ENCODE measurements at regions not wholly inside any gene's neighbourhood (a gene's known extent, or its start where the extent isn't known, plus 50 kb on each side); places are given as distances from the start of the nearest gene placed in this dataset. TPM values are rescaled to one million over a fixed set of nuclear protein-coding genes. Genes with fewer than 3 reads are reported as not detected.

DNA sequence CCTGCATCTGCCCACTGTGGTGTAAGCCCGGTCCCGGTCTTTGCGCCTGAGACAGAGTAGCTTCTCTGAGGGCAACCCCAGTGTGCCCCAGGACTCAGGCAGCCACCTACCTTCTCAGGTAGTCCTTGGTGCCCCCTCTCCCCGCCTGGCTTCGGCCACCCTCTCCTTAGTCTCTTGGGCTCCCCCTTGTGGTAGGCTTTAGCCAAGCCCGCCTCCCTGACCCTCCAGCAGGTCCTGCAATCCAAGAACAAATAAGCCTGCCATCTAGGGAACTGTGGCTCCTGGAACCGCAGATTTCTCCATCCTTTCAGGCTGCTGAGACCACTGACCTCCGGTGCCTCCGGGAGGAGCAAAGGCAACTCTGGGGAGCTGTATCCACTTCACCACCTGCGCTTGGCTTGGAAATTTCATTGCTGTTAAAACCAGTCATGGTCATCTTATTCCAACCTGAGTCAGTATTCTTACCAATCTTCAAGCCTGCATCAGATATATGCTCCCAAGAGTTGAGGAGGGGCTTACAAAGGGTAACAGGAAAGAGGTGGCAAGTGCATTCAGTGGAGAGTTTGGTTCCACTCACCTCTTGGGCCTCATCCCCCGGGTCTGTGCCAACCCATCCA lies 52.8 kb upstream of the TENM4 start:
- peak; percentile 17 to 38 for DNase-seq (ENCODE audit: low read depth in 1 of 2, low spot score in 1 of 2)
- Histone ChIP-seq H3K4me3 (replicated peaks; ENCODE audit: insufficient read depth, low read length) (no peak overlapping the region), H3K27me3 (ENCODE audit: insufficient read depth, poor library complexity, severe bottlenecking) (no peaks in the 10 kb centered on the region), H3K27ac (replicated peaks) (no peak overlapping the region)
- TF ChIP-seq, protein P1, sequence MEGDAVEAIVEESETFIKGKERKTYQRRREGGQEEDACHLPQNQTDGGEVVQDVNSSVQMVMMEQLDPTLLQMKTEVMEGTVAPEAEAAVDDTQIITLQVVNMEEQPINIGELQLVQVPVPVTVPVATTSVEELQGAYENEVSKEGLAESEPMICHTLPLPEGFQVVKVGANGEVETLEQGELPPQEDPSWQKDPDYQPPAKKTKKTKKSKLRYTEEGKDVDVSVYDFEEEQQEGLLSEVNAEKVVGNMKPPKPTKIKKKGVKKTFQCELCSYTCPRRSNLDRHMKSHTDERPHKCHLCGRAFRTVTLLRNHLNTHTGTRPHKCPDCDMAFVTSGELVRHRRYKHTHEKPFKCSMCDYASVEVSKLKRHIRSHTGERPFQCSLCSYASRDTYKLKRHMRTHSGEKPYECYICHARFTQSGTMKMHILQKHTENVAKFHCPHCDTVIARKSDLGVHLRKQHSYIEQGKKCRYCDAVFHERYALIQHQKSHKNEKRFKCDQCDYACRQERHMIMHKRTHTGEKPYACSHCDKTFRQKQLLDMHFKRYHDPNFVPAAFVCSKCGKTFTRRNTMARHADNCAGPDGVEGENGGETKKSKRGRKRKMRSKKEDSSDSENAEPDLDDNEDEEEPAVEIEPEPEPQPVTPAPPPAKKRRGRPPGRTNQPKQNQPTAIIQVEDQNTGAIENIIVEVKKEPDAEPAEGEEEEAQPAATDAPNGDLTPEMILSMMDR (IDR thresholded peaks at IDR 0.05; ENCODE audit: insufficient read depth, low read length) = peak; percentile 73
- TF ChIP-seq GABPA (IDR thresholded peaks at IDR 0.05; ENCODE audit: low read depth) = no peak

DNA sequence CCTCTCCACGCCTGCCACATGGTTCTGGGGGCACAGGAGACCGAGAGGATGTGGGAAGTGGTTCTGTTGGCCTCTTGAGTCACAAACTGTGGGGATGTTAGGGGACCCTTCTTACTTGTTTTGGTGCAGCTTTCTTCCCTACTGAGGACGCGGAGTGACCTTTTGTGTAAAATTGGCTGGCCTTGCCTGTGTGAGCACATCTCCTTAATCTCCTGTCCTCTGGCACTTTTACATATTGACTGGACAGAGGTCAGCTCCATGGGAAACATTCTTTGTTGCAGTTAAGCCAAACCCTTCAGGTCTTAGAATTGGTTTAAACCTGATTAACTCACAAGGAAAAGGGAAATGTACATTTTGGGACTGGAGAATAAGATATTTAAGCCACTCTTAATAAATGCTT lies 51.2 kb upstream of the TENM4 start:
- Histone ChIP-seq H3K27ac (replicated peaks) (no peak overlapping the region), H3K27me3 (ENCODE audit: insufficient read depth, poor library complexity, severe bottlenecking) (no peaks in the 10 kb centered on the region), H3K4me3 (replicated peaks; ENCODE audit: insufficient read depth, low read length) (no peak overlapping the region)
- no peak for DNase-seq (ENCODE audit: low read depth in 1 of 2, low spot score in 1 of 2)
- TF ChIP-seq SPI1 (IDR thresholded peaks at IDR 0.05; ENCODE audit: borderline replicate concordance, low read depth) = no peak
- TF ChIP-seq, protein P1 (IDR thresholded peaks at IDR 0.05; ENCODE audit: insufficient read depth, low read length) = no peak
- TF ChIP-seq, protein P2, sequence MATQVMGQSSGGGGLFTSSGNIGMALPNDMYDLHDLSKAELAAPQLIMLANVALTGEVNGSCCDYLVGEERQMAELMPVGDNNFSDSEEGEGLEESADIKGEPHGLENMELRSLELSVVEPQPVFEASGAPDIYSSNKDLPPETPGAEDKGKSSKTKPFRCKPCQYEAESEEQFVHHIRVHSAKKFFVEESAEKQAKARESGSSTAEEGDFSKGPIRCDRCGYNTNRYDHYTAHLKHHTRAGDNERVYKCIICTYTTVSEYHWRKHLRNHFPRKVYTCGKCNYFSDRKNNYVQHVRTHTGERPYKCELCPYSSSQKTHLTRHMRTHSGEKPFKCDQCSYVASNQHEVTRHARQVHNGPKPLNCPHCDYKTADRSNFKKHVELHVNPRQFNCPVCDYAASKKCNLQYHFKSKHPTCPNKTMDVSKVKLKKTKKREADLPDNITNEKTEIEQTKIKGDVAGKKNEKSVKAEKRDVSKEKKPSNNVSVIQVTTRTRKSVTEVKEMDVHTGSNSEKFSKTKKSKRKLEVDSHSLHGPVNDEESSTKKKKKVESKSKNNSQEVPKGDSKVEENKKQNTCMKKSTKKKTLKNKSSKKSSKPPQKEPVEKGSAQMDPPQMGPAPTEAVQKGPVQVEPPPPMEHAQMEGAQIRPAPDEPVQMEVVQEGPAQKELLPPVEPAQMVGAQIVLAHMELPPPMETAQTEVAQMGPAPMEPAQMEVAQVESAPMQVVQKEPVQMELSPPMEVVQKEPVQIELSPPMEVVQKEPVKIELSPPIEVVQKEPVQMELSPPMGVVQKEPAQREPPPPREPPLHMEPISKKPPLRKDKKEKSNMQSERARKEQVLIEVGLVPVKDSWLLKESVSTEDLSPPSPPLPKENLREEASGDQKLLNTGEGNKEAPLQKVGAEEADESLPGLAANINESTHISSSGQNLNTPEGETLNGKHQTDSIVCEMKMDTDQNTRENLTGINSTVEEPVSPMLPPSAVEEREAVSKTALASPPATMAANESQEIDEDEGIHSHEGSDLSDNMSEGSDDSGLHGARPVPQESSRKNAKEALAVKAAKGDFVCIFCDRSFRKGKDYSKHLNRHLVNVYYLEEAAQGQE (IDR thresholded peaks at IDR 0.05; ENCODE audit: insufficient replicate concordance, low read depth) = no peak
- TF ChIP-seq GABPA (IDR thresholded peaks at IDR 0.05; ENCODE audit: low read depth) = no peak
- no peak for TF ChIP-seq POLR2AphosphoS5 (IDR thresholded peaks at IDR 0.05; ENCODE audit: low read depth)

Small RNA genes in the stretch of these regions (microRNA-seq; reads per million reads assigned to microRNA genes)
- not detected for gene MIR4300

Data from HL-60 (cell line).